Adrenal gland (tissue), 9 donors: ENCODE measurements at regions not wholly inside any gene's neighbourhood (a gene's known extent, or its start where the extent isn't known, plus 50 kb on each side); places are given as distances from the start of the nearest gene placed in this dataset.

Source experiments
- DNase-seq, 7 donors: peaks; one replicate each; pipeline ENCODE4 v3.0.0-alpha.2; 2019 to 2020
- H3K27ac ChIP-seq, 5 donors: fragments of 200-600 bp; sonication (generic) in 4 of 5; 1 replicate in 3 of 5; 2 replicates in 2 of 5; pipeline versions ENCODE4 v1.5.1 to v1.8.0; 2016 to 2020; ENCODE audit warnings: mild to moderate bottlenecking in 1 of 5
- H3K27me3 ChIP-seq: fragments of 200-600 bp; 2 replicates; pipeline ENCODE4 v1.8.0; 2021
- H3K36me3 ChIP-seq, 2 donors: fragments of 200-600 bp; replicated peaks in 1 of 2; 1 replicate in 1 of 2; 2 replicates in 1 of 2; pipeline versions ENCODE4 v1.5.1 to v1.8.0; 2018 to 2022
- H3K4me1 ChIP-seq, 2 donors: fragments of 200-600 bp; replicated peaks in 1 of 2; 1 replicate in 1 of 2; 2 replicates in 1 of 2; pipeline versions ENCODE4 v1.5.1 to v1.8.0; 2018 to 2021
- H3K4me3 ChIP-seq, 4 donors: fragments of 200-600 bp; sonication (generic) in 3 of 4; one replicate each; pipeline ENCODE4 v1.5.1; 2016 to 2018
- H3K9me3 ChIP-seq, 3 donors: fragments of 200-600 bp; sonication (generic) in 1 of 3; replicated peaks in 1 of 3; 1 replicate in 2 of 3; 2 replicates in 1 of 3; pipeline versions ENCODE4 v1.5.1 to v1.8.0; 2016 to 2021
- CTCF ChIP-seq, 6 experiments: fragments of 450-650 bp in 4 of 6; fragments of 200-600 bp in 2 of 6; sonication (generic) in 1 of 6; IDR thresholded peaks; 1 replicate in 5 of 6; 2 replicates in 1 of 6; pipeline versions ENCODE4 v1.5.1 to v1.8.0; 2016 to 2021; ENCODE audit warnings: antibody characterized with exemption in 6 of 6, mild to moderate bottlenecking in 2 of 6, moderate library complexity in 1 of 6
- POLR2A ChIP-seq, 2 donors: fragments of 450-650 bp; IDR thresholded peaks; one replicate each; pipeline ENCODE4 v1.6.1; 2017; ENCODE audit warnings: antibody characterized with exemption in 2 of 2, mild to moderate bottlenecking in 2 of 2, moderate library complexity in 1 of 2
- WGBS, 4 donors: extraction: QIAGEN DNeasy Blood & Tissue Kit in 2 of 4; methylation state at CpG; one replicate each; pipeline versions ENCODE4 v1.1.5 to v1.1.7; 2013 to 2017; 5-methylcytosine and 5-hydroxymethylcytosine counted together
- intact Hi-C, 2 donors: fragments of 100-400 bp; cut with DNase I; formaldehyde crosslinking; loops; one replicate each; pipeline versions ENCODE4 v1.14.1 to v1.15.0; 2022 to 2023
- donor health status: healthy with polysubstance abuse.
- donor health status: Bipolar disorder and iron deficiency.
- donor health status: DM: yes; HTN: yes; CAD: no.
- donor health status: DM: no; HTN: no; CAD: no.
- donor health status: DM: no; HTN: no; CAD: no.

- no peaks in the 10 kb centered on the region for H3K4me1 ChIP-seq
- TF ChIP-seq POLR2A (IDR thresholded peaks at IDR 0.05) (no peak), CTCF (IDR thresholded peaks at IDR 0.05) (no peak)
- intact Hi-C loops: loop anchor here in 1 of 2 donors (10.0 kb wide), 1 partner anchor 57 kb away; no protein-coding TSS in a partner anchor
- H3K27me3 ChIP-seq: no peaks in the 10 kb centered on the region
- peak in 1 of 7 donors; percentile 13 for DNase-seq
- no peak overlapping the region for H3K4me3 ChIP-seq
- WGBS, 4 donors: 69 to 90% (median 81%) methylated on average over 4 of the region's 4 CpGs
- no peak overlapping the region for H3K27ac ChIP-seq
- H3K36me3 ChIP-seq: no peaks in the 10 kb centered on the region
- no peaks in the 10 kb centered on the region for H3K9me3 ChIP-seq
Measured at GRCh38 chr2:64338108-64338507, 115.9 kb upstream of the LGALSL start.

GRCh38 chr2:64338910-64339500, 115.0 kb upstream of the LGALSL start:
- DNase-seq: peak in 1 of 7 donors; percentile 13
- no peak for TF ChIP-seq CTCF (IDR thresholded peaks at IDR 0.05)
- TF ChIP-seq POLR2A (IDR thresholded peaks at IDR 0.05): no peak

GRCh38 chr2:64341461-64341860, 112.5 kb upstream of the LGALSL start:
- intact Hi-C loops: no loop called here
- H3K27me3 ChIP-seq: no peaks in the 10 kb centered on the region
- no peak overlapping the region for H3K4me3 ChIP-seq
- DNase-seq: no peak
- no peaks in the 10 kb centered on the region for H3K4me1 ChIP-seq
- H3K36me3 ChIP-seq: no peaks in the 10 kb centered on the region
- 90 to 95% (median 92%) methylated on average over 6 of the region's 6 CpGs for WGBS, 4 donors
- H3K27ac ChIP-seq: no peak overlapping the region
- no peaks in the 10 kb centered on the region for H3K9me3 ChIP-seq
- TF ChIP-seq CTCF (IDR thresholded peaks at IDR 0.05) (no peak), POLR2A (IDR thresholded peaks at IDR 0.05) (no peak)

More at GRCh38 chr2:64338910-64339500, 115.0 kb upstream of the LGALSL start:
- no peaks in the 10 kb centered on the region for H3K27me3 ChIP-seq
- no peak overlapping the region for H3K4me3 ChIP-seq
- H3K36me3 ChIP-seq: no peaks in the 10 kb centered on the region
- H3K27ac ChIP-seq: no peak overlapping the region
- intact Hi-C loops: loop anchor here in 1 of 2 donors (10.0 kb wide), 1 partner anchor 56 kb away; no protein-coding TSS in a partner anchor
- no peaks in the 10 kb centered on the region for H3K9me3 ChIP-seq
- WGBS, 4 donors: 78 to 92% (median 85%) methylated on average over 4 to 5 of the region's 5 CpGs
- H3K4me1 ChIP-seq: no peaks in the 10 kb centered on the region

GRCh38 chr2:64342195-64343099, 111.5 kb upstream of the LGALSL start:
- no peaks in the 10 kb centered on the region for H3K9me3 ChIP-seq
- 77 to 90% (median 86%) methylated on average over 6 of the region's 6 CpGs for WGBS, 4 donors
- no peak overlapping the region for H3K27ac ChIP-seq
- no peak overlapping the region for H3K4me3 ChIP-seq
- no peaks in the 10 kb centered on the region for H3K36me3 ChIP-seq
- intact Hi-C loops: no loop called here
- TF ChIP-seq POLR2A (IDR thresholded peaks at IDR 0.05) (no peak), CTCF (IDR thresholded peaks at IDR 0.05) (no peak)
- no peaks in the 10 kb centered on the region for H3K27me3 ChIP-seq
- no peaks in the 10 kb centered on the region for H3K4me1 ChIP-seq
- DNase-seq: no peak
